HL-60 (cell line): ENCODE measurements at regions not wholly inside any gene's neighbourhood (a gene's known extent, or its start where the extent isn't known, plus 50 kb on each side); places are given as distances from the start of the nearest gene placed in this dataset.
"Not testable (repeated sequence)": the region's sequence is repeated elsewhere in the genome, so short reads cannot be mapped to it uniquely, and the experiment has no call there.

Experiments
- GABPA ChIP-seq: IDR thresholded peaks from 2 replicates; pipeline ENCODE4 v1.6.1; 2012; ENCODE audit warnings: low read depth
- POLR2AphosphoS5 ChIP-seq: IDR thresholded peaks from 2 replicates; pipeline ENCODE4 v1.6.1; 2012; ENCODE audit warnings: low read depth
- SPI1 ChIP-seq: IDR thresholded peaks from 2 replicates; pipeline ENCODE4 v1.6.1; 2012; ENCODE audit warnings: low read depth, mild to moderate bottlenecking, borderline replicate concordance
- TF ChIP-seq, protein P1 (sequence below): IDR thresholded peaks from one replicate; pipeline ENCODE4 v1.5.1; 2011; ENCODE audit warnings: low read length, control low read depth, inconsistent platforms; ENCODE audit not compliant: insufficient read depth
- TF ChIP-seq, protein P2 (sequence below): IDR thresholded peaks from 2 replicates; pipeline ENCODE4 v1.6.1; 2012; ENCODE audit warnings: low read depth; ENCODE audit not compliant: insufficient replicate concordance

DNA sequence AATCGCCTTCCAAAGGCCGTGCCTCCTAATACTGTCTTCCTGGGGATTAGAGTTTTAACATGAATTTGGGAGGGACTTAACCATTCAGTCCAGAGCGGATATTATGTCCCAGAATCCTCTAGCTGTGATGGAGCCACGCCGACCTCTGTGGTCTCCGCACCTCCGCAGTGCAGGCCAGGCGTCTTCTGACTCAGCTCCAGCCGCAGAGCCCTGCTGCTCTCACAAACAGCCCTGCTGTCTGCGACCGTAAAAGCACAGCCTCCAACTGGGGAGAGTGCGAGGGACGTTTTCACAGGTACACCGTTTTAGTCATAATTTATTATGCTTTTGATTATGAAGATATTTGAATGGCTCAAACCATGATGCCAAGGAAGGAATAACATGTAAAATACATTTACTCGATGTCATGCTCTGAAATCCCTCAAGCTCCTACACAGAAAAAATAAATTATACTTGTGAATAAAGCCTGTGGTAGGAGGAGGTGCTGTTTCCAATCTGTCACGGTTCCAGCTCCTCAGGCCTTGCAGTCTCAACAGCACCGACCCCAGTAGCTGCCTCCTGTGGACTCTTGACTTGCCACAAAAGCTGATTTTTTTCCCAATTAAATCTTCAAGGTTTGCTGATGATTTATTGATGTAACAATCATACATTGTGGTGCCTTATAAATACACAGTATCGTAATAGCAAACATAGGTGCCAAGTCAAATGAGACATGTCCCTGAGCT lies 353.6 kb upstream of the FRG1 start:
- TF ChIP-seq, protein P1, sequence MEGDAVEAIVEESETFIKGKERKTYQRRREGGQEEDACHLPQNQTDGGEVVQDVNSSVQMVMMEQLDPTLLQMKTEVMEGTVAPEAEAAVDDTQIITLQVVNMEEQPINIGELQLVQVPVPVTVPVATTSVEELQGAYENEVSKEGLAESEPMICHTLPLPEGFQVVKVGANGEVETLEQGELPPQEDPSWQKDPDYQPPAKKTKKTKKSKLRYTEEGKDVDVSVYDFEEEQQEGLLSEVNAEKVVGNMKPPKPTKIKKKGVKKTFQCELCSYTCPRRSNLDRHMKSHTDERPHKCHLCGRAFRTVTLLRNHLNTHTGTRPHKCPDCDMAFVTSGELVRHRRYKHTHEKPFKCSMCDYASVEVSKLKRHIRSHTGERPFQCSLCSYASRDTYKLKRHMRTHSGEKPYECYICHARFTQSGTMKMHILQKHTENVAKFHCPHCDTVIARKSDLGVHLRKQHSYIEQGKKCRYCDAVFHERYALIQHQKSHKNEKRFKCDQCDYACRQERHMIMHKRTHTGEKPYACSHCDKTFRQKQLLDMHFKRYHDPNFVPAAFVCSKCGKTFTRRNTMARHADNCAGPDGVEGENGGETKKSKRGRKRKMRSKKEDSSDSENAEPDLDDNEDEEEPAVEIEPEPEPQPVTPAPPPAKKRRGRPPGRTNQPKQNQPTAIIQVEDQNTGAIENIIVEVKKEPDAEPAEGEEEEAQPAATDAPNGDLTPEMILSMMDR, result not testable (repeated sequence)
- not testable (repeated sequence) for TF ChIP-seq POLR2AphosphoS5, GABPA, SPI1
- TF ChIP-seq, protein P2, sequence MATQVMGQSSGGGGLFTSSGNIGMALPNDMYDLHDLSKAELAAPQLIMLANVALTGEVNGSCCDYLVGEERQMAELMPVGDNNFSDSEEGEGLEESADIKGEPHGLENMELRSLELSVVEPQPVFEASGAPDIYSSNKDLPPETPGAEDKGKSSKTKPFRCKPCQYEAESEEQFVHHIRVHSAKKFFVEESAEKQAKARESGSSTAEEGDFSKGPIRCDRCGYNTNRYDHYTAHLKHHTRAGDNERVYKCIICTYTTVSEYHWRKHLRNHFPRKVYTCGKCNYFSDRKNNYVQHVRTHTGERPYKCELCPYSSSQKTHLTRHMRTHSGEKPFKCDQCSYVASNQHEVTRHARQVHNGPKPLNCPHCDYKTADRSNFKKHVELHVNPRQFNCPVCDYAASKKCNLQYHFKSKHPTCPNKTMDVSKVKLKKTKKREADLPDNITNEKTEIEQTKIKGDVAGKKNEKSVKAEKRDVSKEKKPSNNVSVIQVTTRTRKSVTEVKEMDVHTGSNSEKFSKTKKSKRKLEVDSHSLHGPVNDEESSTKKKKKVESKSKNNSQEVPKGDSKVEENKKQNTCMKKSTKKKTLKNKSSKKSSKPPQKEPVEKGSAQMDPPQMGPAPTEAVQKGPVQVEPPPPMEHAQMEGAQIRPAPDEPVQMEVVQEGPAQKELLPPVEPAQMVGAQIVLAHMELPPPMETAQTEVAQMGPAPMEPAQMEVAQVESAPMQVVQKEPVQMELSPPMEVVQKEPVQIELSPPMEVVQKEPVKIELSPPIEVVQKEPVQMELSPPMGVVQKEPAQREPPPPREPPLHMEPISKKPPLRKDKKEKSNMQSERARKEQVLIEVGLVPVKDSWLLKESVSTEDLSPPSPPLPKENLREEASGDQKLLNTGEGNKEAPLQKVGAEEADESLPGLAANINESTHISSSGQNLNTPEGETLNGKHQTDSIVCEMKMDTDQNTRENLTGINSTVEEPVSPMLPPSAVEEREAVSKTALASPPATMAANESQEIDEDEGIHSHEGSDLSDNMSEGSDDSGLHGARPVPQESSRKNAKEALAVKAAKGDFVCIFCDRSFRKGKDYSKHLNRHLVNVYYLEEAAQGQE, result not testable (repeated sequence)
